NOMO-1 (cell line): ENCODE measurements at regions not wholly inside any gene's neighbourhood (a gene's known extent, or its start where the extent isn't known, plus 50 kb on each side); places are given as distances from the start of the nearest gene placed in this dataset.
"Not testable (repeated sequence)": the region's sequence is repeated elsewhere in the genome, so short reads cannot be mapped to it uniquely, and the experiment has no call there.

Source experiments
- DNase-seq, 2 experiments: peaks; one replicate each; lab custom pipeline; 2025; ENCODE audit not compliant: unreplicated experiment in 2 of 2; lab: John Stamatoyannopoulos, UW

DNA sequence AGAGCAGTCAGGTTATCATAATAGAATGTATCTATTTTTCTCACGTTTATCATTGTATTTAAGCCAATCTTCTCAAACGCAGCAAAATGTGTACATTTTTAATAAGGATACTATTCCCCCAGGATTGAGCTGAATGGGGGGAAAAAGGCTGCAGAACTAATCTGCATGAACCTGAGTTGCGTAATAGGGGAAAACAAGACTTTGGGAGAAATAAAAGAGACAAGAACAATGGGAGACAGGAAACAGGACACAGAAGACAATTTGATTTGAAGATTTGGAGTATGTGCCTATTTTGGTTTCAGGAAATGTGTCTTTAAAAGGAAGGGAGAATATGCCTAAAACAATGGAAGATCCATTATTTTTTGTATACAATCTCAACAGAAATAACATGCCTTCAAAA, 844.5 kb downstream of the DIAPH3 start:
- no peak for DNase-seq

DNA sequence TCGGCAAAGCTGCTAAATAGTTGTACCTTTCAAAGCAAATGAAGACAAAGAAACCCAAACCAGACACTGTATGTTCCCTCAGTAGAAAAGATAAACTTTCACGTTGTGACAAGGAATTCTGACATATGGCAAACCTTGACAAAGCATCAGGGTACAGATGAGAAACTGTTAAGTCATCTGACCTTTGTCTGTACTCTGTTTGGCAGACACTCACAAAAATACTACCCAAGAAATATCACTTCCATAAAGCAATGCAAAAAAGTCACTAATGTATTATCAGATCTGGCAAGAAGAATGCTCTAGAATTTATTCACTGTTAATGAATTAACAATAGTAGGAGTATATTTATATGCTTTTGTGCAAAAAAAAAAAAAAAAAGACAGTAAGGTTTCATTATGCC, 843.7 kb downstream of the DIAPH3 start:
- no peak for DNase-seq

DNA sequence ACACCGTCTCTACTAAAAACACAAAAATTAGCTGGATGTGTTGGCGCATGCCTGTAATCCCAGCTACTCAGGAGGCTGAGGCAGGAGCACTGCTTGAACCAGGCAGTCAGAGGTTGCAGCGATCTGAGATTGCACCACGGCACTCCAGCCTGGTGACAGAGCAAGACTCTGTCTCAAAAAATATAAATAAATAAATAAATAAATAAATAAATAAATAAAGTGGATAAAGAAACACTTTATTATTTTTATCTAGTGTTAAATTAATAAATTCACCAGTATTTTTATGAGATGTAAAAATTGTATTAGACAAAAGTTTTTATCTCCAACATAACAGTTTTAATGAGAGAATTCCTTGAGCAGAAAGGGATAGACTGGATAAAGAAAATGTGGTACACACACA, 839.3 kb downstream of the DIAPH3 start:
- not testable (repeated sequence) for DNase-seq

DNA sequence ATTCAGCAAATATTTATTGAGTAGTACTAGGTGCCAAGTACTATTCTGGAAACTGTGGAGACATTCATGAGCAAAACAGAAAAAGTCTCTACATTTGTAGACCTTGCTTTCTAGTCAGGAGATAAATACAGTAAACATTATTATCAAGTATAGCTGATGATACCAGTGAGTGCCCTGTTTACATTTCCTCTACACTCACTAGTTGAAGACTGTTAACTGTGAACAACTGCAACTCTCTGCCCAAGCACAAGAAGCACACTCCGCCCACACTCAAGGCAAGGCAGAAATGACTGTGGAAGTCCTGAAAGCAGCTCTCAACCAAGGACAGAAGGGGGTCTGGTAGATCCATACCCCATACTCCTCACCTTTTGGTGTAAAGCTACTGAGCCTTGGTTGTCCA, 837.0 kb downstream of the DIAPH3 start:
- DNase-seq = no peak

DNA sequence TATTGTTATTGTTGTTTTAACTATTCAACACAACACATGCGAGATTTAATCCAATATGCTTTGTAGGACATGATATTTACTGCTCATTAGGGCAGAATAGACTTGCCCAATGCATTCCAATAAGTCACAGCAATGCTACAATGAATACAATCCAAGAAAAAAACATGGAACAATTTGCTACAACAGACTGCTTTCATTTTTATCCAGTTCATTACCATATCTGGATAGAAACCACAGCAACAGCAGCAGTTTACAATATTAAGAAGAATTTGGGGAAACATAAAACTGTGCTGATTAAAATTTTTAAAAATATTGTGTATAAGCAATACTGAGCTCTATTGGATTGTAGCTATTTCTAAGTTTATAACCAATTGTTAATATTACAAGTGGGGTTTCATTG, 833.0 kb downstream of the DIAPH3 start:
- DNase-seq = no peak

DNA sequence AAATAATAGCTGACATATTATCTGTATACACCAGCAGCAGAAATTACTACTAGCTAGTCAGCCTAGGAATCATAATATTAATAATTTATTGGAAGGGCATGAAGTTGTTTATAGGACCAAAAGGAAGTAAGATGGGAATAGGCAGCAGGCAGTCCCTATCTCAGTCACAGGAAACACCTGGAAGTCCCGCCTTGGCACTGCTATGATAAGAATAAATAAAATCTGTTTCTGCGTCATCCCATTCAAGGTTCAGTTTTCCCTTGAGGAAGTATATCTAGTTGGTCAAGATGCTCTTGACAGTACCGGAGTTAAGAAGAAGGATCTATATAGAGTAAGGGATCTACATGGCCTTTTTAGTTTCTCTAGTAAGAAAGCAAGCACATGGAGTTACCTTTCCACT, 830.8 kb downstream of the DIAPH3 start:
- no peak for DNase-seq

DNA sequence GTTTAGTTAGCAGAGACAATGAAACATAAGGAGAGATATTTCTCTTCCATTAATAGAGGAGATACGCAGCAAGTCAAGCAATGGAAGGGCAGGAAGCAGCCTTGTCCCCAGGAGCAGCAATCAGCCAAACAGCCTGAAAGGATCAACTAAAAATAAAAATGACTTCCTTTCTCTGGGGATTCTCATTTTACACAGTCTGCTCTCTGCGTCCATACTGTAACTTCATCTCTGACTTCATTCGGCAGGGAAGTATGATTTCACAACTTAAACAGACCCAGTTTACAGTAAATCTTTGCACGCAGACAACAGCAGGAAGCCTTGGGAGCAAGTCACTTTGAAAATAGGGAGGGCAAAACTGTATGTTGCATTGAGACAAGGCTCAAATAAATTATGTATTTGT, 826.7 kb downstream of the DIAPH3 start:
- peak; percentile 50 to 79 for DNase-seq

DNA sequence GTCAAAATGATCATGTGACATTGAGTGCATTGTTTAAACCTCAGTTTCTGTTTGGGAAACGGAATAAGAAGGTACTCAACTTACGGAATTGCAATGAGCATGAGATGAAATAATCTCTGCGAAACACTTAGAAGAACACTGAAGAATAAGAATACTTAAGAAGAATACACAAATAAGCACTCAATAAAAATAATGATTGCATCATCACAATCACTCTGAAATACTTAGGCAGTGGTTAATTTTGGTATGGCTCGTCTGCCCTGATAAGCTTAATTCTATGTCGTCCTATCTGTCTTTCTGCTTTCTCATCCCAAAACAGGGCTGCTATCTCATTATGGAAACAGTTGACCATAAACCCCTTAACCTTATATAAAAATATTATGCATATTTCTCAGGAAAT, 823.6 kb downstream of the DIAPH3 start:
- no peak for DNase-seq

DNA sequence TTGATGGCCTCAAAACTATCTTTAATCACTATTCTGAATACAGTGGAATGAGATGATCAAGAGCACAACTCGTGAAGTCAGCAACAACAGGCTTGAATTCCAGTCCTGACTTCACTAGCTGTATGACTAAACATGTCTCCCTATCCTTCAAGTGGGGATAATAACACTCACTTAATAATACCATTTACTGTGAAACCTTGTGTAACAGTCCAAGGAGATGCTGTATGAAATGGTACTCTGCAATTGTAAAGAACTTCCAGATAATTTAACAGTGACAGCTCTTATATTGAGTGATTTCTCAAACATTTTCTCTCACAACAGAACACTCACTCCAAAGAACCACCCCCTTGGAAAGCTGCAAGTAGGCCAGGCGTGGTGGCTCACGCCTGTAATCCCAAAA, 823.1 kb downstream of the DIAPH3 start:
- no peak for DNase-seq

DNA sequence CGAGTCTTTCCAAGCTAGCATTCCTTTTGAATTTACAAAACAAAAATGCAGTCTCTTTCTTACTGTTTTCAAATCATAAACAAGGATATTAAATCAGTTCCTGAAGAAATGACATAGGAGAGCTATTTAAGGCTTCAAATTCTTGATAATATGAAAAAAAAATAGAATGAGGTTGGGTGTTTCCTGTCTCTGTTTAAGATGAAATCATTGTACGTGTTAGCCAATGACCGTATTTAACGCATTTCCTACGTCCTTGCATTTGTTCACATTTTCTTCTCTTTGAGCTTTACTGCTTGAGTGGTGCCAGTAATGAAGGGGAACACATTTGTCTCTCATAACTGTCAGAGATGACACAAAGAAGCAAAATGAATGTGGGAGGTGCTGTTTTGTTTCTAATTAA, 821.3 kb downstream of the DIAPH3 start:
- no peak for DNase-seq

DNA sequence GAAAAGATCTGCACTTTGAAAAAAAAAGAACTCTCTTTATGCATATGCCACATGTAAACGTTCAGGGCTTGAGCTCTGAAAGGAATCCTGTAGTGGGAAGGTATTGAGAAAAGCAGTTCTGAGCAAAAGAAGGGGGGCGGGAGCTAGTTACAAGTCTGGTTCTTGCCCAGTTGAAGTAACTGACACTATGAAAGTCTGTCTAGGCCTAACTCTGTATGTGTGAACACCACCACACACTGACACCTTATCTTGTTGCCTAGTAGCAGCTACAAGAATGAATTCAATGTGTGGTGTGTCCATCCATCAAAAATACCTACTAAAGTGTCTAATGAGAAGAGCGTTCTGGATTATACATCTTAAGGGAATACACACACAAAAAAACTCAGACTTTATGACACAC, 820.6 kb downstream of the DIAPH3 start:
- DNase-seq = no peak

DNA sequence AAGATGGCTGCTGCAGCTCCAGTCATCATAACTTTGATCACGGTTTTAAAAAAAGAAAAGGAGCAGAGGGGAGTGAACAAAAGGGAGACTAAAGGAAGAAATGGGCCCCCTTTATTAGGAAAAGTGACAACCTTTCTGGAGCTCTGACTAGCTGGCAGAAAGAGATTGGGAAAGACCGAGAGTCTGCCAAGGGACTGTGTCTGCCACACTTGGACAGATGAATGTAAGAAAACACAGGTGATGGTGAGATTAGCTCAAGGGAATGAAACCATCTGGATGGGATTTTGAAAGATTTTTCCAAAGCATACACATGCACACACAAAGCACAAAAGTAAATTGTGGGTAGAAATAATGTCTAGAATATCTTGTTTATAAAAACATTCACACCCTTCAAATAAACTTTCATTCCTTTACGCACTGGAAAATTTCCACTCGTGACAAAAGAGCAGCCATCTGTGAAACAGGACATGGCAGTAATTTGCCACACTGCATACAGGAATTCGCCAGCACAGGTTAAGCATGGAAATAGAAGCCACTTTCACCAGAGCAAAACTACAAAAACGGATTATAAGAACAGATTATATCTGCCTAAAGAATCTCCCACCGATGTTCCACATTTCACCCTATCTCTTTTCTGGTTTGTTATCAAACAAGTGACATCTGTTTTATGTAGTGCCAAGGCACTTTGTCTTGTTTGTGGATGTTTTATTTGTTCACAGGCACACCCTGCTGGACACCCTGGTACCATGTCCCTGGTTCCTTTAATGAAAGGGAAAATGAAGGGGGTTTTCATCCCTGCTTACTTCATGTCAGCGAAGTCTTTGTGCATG, 819.5 kb downstream of the DIAPH3 start:
- DNase-seq = no peak

DNA sequence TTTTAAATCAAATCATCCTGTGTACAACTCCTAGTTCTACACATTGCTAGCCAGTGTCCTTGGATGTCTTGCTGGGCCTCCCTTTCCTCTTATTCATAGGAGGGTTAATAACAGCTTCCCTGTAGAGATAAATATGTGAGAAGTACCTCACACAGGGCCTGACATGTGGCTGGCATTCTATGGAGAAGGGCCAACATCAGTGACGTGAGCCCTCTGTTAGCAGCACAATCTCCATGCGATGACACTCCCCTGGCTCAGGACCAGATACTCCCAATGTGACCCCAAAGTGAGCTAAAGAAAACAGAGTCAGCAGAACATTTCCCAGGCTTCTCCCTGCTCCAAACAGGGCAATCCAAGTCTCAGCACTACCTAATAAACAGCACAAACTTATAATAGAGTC, 818.4 kb downstream of the DIAPH3 start:
- DNase-seq = no peak

DNA sequence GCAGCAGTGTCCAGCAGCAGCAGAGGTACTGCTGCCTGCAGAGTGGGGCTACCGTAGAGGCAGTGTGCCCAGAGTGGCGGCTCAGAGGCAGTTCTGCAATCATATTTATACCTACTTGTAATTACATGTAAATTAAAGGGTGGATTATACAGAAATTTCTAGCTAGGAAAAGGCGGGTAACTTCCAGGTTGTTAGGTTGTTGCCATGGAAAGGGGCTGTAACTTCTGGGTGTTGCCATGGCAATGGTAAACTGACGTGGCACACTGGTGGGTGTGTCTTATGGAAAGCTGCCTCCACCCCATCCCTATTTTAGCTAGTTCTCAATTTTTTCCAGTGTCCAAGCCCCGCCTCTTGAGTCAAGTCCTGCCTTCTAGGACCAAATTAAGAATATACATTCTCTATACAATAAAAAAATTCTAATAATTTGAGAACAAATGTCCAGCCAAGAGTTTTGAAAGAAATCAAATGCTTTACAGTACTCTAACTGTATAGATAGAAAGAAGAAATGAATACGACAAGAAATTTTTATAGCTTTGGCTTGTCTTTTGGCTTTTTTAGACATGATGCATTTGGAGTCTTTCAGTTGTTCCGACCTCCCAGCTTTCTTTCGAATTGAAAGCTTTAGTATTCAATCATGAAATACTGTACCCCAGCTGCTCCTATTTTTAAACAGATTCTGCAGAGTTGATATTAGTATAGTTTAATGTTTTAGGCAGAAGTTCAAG, 816.6 kb downstream of the DIAPH3 start:
- no peak for DNase-seq

DNA sequence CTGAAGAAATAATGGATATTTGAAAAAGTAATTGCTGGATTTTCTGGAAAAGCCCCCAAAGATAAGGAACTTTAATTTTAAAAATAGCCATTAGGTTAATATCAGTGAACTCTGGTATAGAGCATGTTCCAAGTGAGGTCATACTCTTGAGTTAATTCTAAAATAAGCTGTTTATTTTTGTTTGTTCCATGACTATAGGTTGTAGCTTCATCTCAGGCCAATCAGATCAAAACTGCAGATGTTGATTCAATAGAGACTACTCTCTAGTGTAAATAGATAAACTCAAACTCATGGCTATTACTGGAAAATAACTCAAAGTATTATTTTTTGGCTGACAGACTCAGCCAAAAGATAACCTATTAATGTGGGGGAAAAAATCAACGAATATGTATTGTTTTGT, 815.1 kb downstream of the DIAPH3 start:
- no peak for DNase-seq

DNA sequence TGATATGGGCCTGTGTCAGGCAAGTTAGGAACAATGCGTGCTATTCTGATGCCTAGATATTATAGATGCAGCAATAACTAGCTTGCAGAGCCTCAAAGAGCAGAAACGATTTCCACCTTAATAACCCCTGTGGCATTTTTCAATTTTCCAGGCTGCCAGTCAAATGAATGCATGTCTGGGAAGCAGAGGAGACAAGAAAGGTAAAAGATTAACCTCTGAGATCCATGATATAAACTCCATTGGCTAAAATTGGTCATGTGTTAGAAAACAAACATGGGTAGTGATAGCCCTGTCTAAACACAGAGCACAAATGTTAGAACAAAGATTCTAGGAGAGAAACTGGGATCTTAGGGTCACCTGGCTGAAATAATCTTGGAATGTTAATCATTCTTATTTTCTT, 811.1 kb downstream of the DIAPH3 start:
- DNase-seq = no peak

DNA sequence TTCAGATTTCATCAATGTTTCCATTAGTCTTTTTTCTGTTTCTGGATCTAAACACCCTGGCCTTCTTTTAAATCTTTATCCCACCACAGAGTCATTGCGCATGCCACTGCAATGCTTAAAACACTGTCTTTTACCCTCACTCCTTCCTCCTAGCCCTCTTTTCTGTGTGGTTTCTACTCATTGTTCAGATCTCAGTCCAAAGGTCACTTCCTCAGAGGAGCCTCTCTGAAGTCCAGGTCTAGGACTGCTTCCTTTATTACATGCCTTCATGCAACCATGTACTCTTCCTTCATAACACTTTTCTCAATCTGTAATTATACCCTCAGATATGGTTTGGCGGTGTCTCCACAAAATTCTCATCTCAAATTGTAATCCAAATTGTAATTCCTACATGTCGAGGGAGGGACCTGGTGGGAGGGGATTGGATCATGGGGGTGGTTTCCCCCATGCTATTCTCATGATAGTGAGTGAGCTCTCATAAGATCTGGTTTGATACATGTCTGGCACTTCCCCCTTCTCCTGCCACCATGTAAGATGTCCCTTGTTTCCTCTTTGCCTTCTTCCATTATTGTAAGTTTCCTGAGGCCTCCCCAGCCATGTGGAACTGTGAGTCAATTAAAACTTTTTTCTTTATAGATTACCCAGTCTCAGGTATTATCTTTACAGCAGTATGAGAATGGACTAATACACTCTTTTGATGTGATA, 808.9 kb downstream of the DIAPH3 start:
- DNase-seq = peak; percentile 75 to 96

DNA sequence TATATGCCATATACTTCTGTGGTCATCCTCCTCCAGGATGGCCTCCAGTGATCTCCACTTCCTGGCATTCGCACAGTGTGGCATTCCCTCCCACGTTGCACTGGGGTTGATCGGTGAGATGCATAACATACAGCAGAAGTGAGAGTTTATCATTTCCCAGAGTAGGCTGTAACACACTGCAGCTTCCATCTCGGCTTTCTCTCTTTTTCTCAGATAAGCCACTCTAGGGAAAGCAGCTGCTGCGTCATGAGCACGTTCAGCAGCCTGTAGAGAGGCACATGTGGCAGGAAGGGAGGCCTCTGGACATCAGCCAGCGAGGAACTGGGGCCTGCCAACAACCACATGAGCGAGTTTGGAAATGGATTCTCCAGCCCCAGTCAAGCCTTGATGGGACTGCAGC, 807.1 kb downstream of the DIAPH3 start:
- no peak for DNase-seq

DNA sequence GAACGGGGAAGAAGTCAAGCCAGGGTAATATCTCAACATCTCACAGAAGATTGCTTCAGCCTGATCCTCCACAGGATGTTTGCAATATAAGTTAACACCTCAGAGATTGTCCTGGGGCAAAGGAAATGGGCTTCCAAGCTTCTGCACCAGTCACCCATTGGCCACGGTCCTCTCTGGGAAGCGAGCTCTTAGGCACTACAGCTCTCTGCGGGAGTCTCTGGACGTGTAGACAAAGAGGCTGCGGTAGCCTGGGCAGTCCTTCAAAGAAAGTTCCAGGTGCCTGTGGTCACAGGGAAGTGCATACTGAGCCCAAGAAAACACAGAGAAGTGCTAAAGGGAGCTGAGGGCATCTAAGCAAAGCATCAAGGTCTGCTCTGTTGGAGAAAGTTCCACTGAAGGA, 805.7 kb downstream of the DIAPH3 start:
- DNase-seq = no peak

DNA sequence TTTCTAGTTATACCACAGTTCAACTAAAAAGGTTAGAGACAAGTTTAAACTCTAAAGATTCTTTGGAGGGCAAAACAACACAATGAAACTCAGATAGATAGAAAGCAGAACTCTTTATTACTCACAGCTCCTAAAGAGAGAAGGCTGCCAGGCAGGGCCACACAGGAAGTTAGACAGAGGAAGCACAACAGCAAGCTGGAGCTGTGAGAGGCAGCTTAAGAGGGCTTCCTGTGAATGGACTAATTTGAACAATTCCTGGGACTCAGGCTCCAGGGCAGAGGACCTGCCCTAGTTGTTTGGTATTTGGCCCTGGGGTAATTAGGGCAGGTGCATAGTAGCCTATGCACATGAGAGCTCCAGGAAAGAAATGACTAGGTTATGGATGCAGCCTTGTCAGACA, 803.6 kb downstream of the DIAPH3 start:
- peak; percentile 77 to 83 for DNase-seq

DNA sequence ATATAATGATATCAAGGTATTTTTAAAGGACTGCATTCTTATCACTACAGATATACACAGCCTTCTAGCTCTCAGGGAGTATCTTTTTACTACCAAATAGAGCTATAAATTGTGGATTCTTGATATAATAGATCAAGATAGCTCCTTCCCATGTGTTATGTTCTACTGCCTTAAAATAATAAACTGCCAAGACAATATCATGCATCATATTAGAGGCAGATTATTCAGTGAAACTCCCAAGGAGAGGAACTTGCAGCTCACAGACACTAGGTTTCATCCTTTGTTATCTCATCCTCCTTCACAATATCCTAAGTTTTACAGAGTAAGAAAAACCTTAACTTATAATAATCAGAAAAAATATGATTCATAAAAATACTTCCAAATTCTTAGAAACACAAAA, 802.8 kb downstream of the DIAPH3 start:
- DNase-seq = no peak

DNA sequence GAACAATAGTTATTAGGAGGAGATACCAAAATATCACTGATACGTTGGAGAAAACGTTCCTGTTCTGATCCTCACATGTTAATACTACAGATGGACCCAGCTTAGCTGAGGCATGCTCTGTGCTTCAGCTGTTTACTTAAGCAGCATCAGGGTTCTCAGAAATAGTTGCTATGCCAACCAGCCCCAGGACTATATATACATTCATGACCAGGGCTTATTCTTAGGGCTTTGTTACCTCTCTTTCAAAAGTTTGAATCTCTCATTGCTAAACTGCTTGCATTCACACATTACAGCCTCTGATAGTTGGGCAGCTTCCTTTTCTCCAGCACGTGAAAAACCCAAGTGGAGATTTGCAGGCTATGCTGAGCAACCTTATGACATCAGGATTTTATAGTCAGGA, 800.4 kb downstream of the DIAPH3 start:
- no peak for DNase-seq
